Liver (tissue), 8 donors: ENCODE measurements at regions not wholly inside any gene's neighbourhood (a gene's known extent, or its start where the extent isn't known, plus 50 kb on each side); places are given as distances from the start of the nearest gene placed in this dataset.
"Not testable (repeated sequence)": the region's sequence is repeated elsewhere in the genome, so short reads cannot be mapped to it uniquely, and the experiment has no call there.

ENCODE experiments used
- DNase-seq: peaks from one replicate; pipeline ENCODE4 v3.0.0-alpha.2; 2017; ENCODE audit warnings: low spot score
- H3K27ac ChIP-seq, 2 donors: one replicate each; pipeline ENCODE4 v1.7.0; 2013; ENCODE audit warnings: inconsistent platforms in 2 of 2, low read length in 2 of 2, control low read depth in 1 of 2, low read depth in 1 of 2, mild to moderate bottlenecking in 1 of 2
- H3K27me3 ChIP-seq, 4 donors: one replicate each; pipeline versions ENCODE4 v1.6.1 to v1.7.0; 2013; ENCODE audit warnings: low read length in 3 of 4, inconsistent platforms in 1 of 4, mild to moderate bottlenecking in 1 of 4, moderate library complexity in 1 of 4; ENCODE audit not compliant: control insufficient read depth in 4 of 4, insufficient read depth in 4 of 4
- H3K36me3 ChIP-seq, 4 donors: one replicate each; pipeline versions ENCODE4 v1.6.1 to v1.7.0; 2013; ENCODE audit warnings: low read length in 3 of 4, mild to moderate bottlenecking in 3 of 4, low read depth in 1 of 4, moderate library complexity in 1 of 4; ENCODE audit not compliant: control insufficient read depth in 4 of 4, insufficient read depth in 3 of 4
- H3K4me1 ChIP-seq, 4 donors: one replicate each; pipeline versions ENCODE4 v1.6.1 to v1.7.0; 2013; ENCODE audit warnings: low read length in 3 of 4, mild to moderate bottlenecking in 3 of 4, moderate library complexity in 1 of 4; ENCODE audit not compliant: control insufficient read depth in 4 of 4, insufficient read depth in 4 of 4
- H3K4me3 ChIP-seq, 3 donors: one replicate each; pipeline versions ENCODE4 v1.6.1 to v1.7.0; 2013; ENCODE audit warnings: low read length in 3 of 3, control low read depth in 1 of 3, low read depth in 1 of 3, mild to moderate bottlenecking in 1 of 3
- H3K9ac ChIP-seq, 2 donors: one replicate each; pipeline ENCODE4 v1.7.0; 2013; ENCODE audit warnings: low read length in 2 of 2, mild to moderate bottlenecking in 2 of 2, moderate library complexity in 2 of 2, control low read depth in 1 of 2, low read depth in 1 of 2
- H3K9me3 ChIP-seq, 4 donors: one replicate each; pipeline versions ENCODE4 v1.6.1 to v1.7.0; 2013; ENCODE audit warnings: low read length in 3 of 4; ENCODE audit not compliant: control insufficient read depth in 4 of 4
- ATF3 ChIP-seq: IDR thresholded peaks from 2 replicates; pipeline ENCODE4 v1.6.1; 2016; ENCODE audit warnings: antibody characterized with exemption
- EGR1 ChIP-seq, 2 donors: IDR thresholded peaks; 2 replicates each; pipeline ENCODE4 v1.6.1; 2016 to 2018; ENCODE audit warnings: antibody characterized with exemption in 2 of 2, low read depth in 2 of 2
- FOXA1 ChIP-seq: IDR thresholded peaks from 2 replicates; pipeline ENCODE4 v1.6.1; 2016; ENCODE audit warnings: antibody characterized with exemption
- FOXA2 ChIP-seq: IDR thresholded peaks from 2 replicates; pipeline ENCODE4 v1.6.1; 2016; ENCODE audit warnings: antibody characterized with exemption
- GABPA ChIP-seq, 2 donors: IDR thresholded peaks in 1 of 2; conservative IDR thresholded peaks in 1 of 2; 2 replicates each; pipeline ENCODE4 v1.6.1; 2016; ENCODE audit warnings: antibody characterized with exemption in 2 of 2, mild to moderate bottlenecking in 1 of 2, moderate library complexity in 1 of 2
- HNF4A ChIP-seq, 2 donors: conservative IDR thresholded peaks; 2 replicates each; pipeline ENCODE4 v1.6.1; 2016; ENCODE audit warnings: antibody characterized with exemption in 2 of 2, mild to moderate bottlenecking in 2 of 2
- HNF4G ChIP-seq: IDR thresholded peaks from 2 replicates; pipeline ENCODE4 v1.6.1; 2016; ENCODE audit warnings: antibody characterized with exemption
- JUND ChIP-seq, 2 donors: IDR thresholded peaks; 2 replicates each; pipeline ENCODE4 v1.6.1; 2016; ENCODE audit warnings: antibody characterized with exemption in 2 of 2
- MAX ChIP-seq: IDR thresholded peaks from 2 replicates; pipeline ENCODE4 v1.6.1; 2016; ENCODE audit warnings: antibody characterized with exemption
- NR2F2 ChIP-seq: IDR thresholded peaks from 2 replicates; pipeline ENCODE4 v1.6.1; 2016; ENCODE audit warnings: antibody characterized with exemption
- RAD21 ChIP-seq, 2 donors: IDR thresholded peaks; 2 replicates each; pipeline ENCODE4 v1.6.1; 2016; ENCODE audit warnings: antibody characterized with exemption in 2 of 2, mild to moderate bottlenecking in 2 of 2
- RXRA ChIP-seq, 2 donors: IDR thresholded peaks; 2 replicates each; pipeline ENCODE4 v1.6.1; 2017 to 2018; ENCODE audit warnings: antibody characterized with exemption in 2 of 2, mild to moderate bottlenecking in 1 of 2
- SP1 ChIP-seq: IDR thresholded peaks from 2 replicates; pipeline ENCODE4 v1.6.1; 2018; ENCODE audit warnings: antibody characterized with exemption, mild to moderate bottlenecking
- TAF1 ChIP-seq: conservative IDR thresholded peaks from 2 replicates; pipeline ENCODE4 v1.6.1; 2016; ENCODE audit warnings: antibody characterized with exemption, mild to moderate bottlenecking
- YY1 ChIP-seq: IDR thresholded peaks from 2 replicates; pipeline ENCODE4 v1.6.1; 2016; ENCODE audit warnings: antibody characterized with exemption, mild to moderate bottlenecking
- ZBTB33 ChIP-seq: IDR thresholded peaks from 2 replicates; pipeline ENCODE4 v1.6.1; 2016; ENCODE audit warnings: antibody characterized with exemption
- WGBS: extraction: QIAGEN DNeasy Blood & Tissue Kit; methylation state at CpG from one replicate; pipeline ENCODE4 v1.1.7; 2013; 5-methylcytosine and 5-hydroxymethylcytosine counted together
- TF ChIP-seq, protein P1 (sequence below): fragments of 150-350 bp; IDR thresholded peaks from 2 replicates; pipeline ENCODE4 v1.5.1; 2017; ENCODE audit warnings: improper control_type of control experiment, low read depth, low read length; ENCODE audit not compliant: missing input control
- TF ChIP-seq, protein P2 (sequence below): IDR thresholded peaks from 2 replicates; pipeline ENCODE4 v1.6.1; 2016; ENCODE audit warnings: antibody characterized with exemption, mild to moderate bottlenecking
- donor health status: healthy.
- donor health status: healthy.
- donor health status: healthy.
- donor health status: healthy.
- donor health status: healthy.

- 69% methylated on average over 2 of the region's 2 CpGs for WGBS
- TF ChIP-seq ZBTB33 (no peak), FOXA1 (no peak), NR2F2 (no peak)
- H3K27ac ChIP-seq: no peak overlapping the region
Measured at GRCh38 chr5:38790891-38791290, 54.9 kb upstream of the OSMR start.

DNA sequence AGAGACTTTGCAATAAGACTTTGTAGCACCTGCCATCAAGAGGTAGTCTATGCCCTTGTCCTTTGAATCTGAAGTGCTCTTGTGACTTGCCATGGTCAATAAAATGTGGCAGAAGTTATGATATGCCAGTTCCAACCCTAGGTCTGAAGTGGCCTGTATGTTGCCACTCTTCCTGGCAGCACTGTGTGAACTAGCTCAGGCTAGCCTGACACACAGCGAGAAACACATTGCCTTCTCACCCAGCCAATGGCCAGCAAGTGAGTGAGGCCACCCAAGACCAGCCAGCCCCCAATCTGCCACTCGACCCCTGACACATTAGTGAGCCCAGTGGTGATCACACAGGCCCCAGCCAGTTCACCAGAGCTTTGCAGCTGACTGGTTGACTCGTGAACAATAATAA, 52.7 kb upstream of the OSMR start:
- Histone ChIP-seq H3K9ac (no peak overlapping the region), H3K4me1 (no peaks in the 10 kb centered on the region), H3K9me3 (no peaks in the 10 kb centered on the region), H3K36me3 (no peaks in the 10 kb centered on the region), H3K27me3 (no peaks in the 10 kb centered on the region), H3K27ac (no peak overlapping the region), H3K4me3 (no peak overlapping the region)
- no peak for DNase-seq
- 76% methylated on average over 3 of the region's 3 CpGs for WGBS
- TF ChIP-seq HNF4G: no peak
- TF ChIP-seq ATF3: no peak
- TF ChIP-seq YY1: no peak
- TF ChIP-seq TAF1: no peak
- no peak for TF ChIP-seq MAX
- no peak for TF ChIP-seq ZBTB33
- no peak for TF ChIP-seq SP1
- no peak for TF ChIP-seq GABPA (IDR thresholded peaks at IDR 0.05 in 1 of 2, conservative IDR thresholded peaks at IDR 0.05 in 1 of 2)
- no peak for TF ChIP-seq RAD21 (IDR thresholded peaks at IDR 0.05)
- no peak for TF ChIP-seq JUND (IDR thresholded peaks at IDR 0.05)
- TF ChIP-seq HNF4A (conservative IDR thresholded peaks at IDR 0.05): no peak
- TF ChIP-seq, protein P1, sequence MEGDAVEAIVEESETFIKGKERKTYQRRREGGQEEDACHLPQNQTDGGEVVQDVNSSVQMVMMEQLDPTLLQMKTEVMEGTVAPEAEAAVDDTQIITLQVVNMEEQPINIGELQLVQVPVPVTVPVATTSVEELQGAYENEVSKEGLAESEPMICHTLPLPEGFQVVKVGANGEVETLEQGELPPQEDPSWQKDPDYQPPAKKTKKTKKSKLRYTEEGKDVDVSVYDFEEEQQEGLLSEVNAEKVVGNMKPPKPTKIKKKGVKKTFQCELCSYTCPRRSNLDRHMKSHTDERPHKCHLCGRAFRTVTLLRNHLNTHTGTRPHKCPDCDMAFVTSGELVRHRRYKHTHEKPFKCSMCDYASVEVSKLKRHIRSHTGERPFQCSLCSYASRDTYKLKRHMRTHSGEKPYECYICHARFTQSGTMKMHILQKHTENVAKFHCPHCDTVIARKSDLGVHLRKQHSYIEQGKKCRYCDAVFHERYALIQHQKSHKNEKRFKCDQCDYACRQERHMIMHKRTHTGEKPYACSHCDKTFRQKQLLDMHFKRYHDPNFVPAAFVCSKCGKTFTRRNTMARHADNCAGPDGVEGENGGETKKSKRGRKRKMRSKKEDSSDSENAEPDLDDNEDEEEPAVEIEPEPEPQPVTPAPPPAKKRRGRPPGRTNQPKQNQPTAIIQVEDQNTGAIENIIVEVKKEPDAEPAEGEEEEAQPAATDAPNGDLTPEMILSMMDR: no peak
- TF ChIP-seq EGR1 (IDR thresholded peaks at IDR 0.05; ENCODE audit: low read depth in 2 of 2): no peak
- no peak for TF ChIP-seq FOXA2
- no peak for TF ChIP-seq RXRA (IDR thresholded peaks at IDR 0.05)
- TF ChIP-seq FOXA1: no peak
- TF ChIP-seq, protein P2, sequence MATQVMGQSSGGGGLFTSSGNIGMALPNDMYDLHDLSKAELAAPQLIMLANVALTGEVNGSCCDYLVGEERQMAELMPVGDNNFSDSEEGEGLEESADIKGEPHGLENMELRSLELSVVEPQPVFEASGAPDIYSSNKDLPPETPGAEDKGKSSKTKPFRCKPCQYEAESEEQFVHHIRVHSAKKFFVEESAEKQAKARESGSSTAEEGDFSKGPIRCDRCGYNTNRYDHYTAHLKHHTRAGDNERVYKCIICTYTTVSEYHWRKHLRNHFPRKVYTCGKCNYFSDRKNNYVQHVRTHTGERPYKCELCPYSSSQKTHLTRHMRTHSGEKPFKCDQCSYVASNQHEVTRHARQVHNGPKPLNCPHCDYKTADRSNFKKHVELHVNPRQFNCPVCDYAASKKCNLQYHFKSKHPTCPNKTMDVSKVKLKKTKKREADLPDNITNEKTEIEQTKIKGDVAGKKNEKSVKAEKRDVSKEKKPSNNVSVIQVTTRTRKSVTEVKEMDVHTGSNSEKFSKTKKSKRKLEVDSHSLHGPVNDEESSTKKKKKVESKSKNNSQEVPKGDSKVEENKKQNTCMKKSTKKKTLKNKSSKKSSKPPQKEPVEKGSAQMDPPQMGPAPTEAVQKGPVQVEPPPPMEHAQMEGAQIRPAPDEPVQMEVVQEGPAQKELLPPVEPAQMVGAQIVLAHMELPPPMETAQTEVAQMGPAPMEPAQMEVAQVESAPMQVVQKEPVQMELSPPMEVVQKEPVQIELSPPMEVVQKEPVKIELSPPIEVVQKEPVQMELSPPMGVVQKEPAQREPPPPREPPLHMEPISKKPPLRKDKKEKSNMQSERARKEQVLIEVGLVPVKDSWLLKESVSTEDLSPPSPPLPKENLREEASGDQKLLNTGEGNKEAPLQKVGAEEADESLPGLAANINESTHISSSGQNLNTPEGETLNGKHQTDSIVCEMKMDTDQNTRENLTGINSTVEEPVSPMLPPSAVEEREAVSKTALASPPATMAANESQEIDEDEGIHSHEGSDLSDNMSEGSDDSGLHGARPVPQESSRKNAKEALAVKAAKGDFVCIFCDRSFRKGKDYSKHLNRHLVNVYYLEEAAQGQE: no peak
- TF ChIP-seq NR2F2: no peak

More at GRCh38 chr5:38790891-38791290, 54.9 kb upstream of the OSMR start:
- H3K36me3 ChIP-seq: no peaks in the 10 kb centered on the region
- H3K9ac ChIP-seq: no peak overlapping the region
- H3K9me3 ChIP-seq: peaks cover 0 to 8% (median 1%) of the 10 kb centered on the region in 4 donors
- no peak overlapping the region for H3K4me3 ChIP-seq
- no peak for DNase-seq
- no peaks in the 10 kb centered on the region for H3K4me1 ChIP-seq
- no peaks in the 10 kb centered on the region for H3K27me3 ChIP-seq

DNA sequence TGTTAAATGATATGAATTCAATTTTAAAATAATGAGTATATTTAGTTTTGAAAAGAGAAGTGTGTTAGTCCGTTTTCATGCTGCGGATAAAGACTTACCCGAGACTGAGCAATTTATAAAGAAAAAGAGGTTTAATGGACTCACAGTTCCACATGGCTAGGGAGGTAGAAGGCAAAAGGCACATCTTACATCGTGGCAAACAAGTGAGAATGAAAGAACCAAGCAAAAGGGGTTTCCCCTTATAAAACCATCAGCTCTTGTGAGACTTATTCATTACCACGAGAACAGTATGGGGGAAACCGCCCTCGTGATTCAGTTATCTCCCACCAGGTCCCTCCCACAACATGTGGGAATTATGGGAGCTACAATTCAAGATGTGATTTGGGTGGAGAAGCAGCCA, 51.8 kb upstream of the OSMR start:
- not testable (repeated sequence) for H3K4me1 ChIP-seq, H3K36me3 ChIP-seq, H3K27me3 ChIP-seq, H3K4me3 ChIP-seq, H3K27ac ChIP-seq, H3K9ac ChIP-seq, H3K9me3 ChIP-seq, DNase-seq
- WGBS: 80% methylated on average over 7 of the region's 7 CpGs
